ENCODE measurements at regions not wholly inside any gene's neighbourhood (a gene's known extent, or its start where the extent isn't known, plus 50 kb on each side); places are given as distances from the start of the nearest gene placed in this dataset. TPM values are rescaled to one million over a fixed set of nuclear protein-coding genes. Genes with fewer than 3 reads are reported as not detected.

DNA sequence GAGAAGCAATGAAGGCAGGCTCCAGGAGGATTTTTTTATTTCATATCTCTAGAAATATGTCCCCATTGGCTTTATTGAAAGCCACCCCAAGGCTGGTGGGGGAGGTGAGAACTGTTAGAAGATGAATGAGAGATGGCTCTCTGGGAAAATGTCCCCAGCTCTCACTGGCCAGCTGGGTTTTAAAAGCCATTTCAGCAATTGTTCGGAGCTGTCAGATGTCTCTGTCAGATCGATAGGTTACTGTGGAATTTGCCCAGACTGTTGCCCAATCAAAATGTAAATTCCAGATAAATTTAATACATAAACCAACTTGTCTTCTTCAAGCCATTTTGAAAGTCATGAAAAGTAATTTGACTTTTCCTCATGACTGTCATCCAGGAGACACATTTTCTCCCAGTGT lies 67.0 kb upstream of the BRINP1 start:
- H3K27ac ChIP-seq, result no peak overlapping the region
- no peaks in the 10 kb centered on the region for H3K4me1 ChIP-seq (replicated peaks)
- no peaks in the 10 kb centered on the region for H3K9me3 ChIP-seq
- H3K27me3 ChIP-seq (replicated peaks; ENCODE audit: insufficient read depth), result no peaks in the 10 kb centered on the region
- H3K36me3 ChIP-seq, result no peaks in the 10 kb centered on the region
- H3K4me3 ChIP-seq, result no peak overlapping the region
- DNase-seq (ENCODE audit: low spot score), result no peak
- TF ChIP-seq POLR2AphosphoS5 (IDR thresholded peaks at IDR 0.05) (no peak), POLR2A (IDR thresholded peaks at IDR 0.05) (no peak)
- TF ChIP-seq, protein P1, sequence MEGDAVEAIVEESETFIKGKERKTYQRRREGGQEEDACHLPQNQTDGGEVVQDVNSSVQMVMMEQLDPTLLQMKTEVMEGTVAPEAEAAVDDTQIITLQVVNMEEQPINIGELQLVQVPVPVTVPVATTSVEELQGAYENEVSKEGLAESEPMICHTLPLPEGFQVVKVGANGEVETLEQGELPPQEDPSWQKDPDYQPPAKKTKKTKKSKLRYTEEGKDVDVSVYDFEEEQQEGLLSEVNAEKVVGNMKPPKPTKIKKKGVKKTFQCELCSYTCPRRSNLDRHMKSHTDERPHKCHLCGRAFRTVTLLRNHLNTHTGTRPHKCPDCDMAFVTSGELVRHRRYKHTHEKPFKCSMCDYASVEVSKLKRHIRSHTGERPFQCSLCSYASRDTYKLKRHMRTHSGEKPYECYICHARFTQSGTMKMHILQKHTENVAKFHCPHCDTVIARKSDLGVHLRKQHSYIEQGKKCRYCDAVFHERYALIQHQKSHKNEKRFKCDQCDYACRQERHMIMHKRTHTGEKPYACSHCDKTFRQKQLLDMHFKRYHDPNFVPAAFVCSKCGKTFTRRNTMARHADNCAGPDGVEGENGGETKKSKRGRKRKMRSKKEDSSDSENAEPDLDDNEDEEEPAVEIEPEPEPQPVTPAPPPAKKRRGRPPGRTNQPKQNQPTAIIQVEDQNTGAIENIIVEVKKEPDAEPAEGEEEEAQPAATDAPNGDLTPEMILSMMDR (IDR thresholded peaks at IDR 0.05), result no peak
- intact Hi-C loops (cut with DNase I), result no loop called here
- WGBS, result 83% methylated on average over 2 of the region's 2 CpGs

DNA sequence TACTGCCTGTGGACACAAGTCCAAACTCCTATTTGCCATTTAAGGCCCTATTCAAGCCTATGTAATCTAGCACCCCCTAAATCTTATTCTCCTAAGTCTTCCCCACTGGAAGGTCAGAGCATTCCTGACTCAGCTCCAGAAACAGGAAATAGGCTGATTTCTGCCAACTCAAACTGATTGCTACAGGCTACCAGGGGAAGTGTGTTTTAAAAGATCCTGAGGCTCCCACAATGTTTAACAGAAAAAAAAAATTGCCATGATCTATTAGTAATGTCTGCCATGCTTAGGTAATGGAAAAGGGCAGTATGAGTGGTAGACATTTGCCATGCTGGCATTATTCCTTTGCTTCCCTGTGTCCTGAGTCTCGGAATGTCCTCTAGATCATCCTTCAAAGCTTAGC lies 65.8 kb upstream of the BRINP1 start:
- TF ChIP-seq, protein P1 (IDR thresholded peaks at IDR 0.05), result no peak
- no peak for TF ChIP-seq POLR2A (IDR thresholded peaks at IDR 0.05)
- TF ChIP-seq POLR2AphosphoS5 (IDR thresholded peaks at IDR 0.05), result no peak
- intact Hi-C loops (cut with DNase I), result no loop called here
- Histone ChIP-seq H3K27ac (no peak overlapping the region), H3K36me3 (no peaks in the 10 kb centered on the region), H3K27me3 (replicated peaks; ENCODE audit: insufficient read depth) (no peaks in the 10 kb centered on the region), H3K9me3 (no peaks in the 10 kb centered on the region), H3K4me1 (replicated peaks) (no peaks in the 10 kb centered on the region), H3K4me3 (no peak overlapping the region)
- 100% methylated on average over 1 of the region's 1 CpG for WGBS
- DNase-seq (ENCODE audit: low spot score), result no peak

DNA sequence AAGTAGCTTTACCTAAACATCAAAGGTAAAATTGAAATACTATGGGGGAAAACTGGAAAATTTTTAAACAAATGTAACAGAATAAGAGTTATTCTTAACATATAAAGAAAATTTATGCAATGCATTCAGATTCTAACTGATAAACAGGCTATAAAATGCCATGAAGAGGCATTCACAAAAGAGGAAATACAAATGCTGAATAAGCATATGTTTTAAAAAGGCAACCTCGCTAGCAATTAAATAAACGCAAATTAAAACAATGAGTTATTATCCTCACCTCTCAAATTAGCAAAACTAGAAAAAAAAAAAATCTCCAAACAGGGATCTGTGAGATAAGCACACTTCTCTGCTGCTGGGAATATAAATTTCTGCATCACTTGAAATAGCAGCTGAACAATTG lies 63.2 kb upstream of the BRINP1 start:
- H3K4me1 ChIP-seq (replicated peaks), result no peaks in the 10 kb centered on the region
- H3K36me3 ChIP-seq, result no peaks in the 10 kb centered on the region
- no peak for DNase-seq (ENCODE audit: low spot score)
- TF ChIP-seq, protein P1 (IDR thresholded peaks at IDR 0.05), result no peak
- TF ChIP-seq POLR2AphosphoS5 (IDR thresholded peaks at IDR 0.05) (no peak), POLR2A (IDR thresholded peaks at IDR 0.05) (no peak)
- 32% methylated on average over 2 of the region's 2 CpGs for WGBS
- H3K4me3 ChIP-seq, result no peak overlapping the region
- no peak overlapping the region for H3K27ac ChIP-seq
- H3K27me3 ChIP-seq (replicated peaks; ENCODE audit: insufficient read depth), result no peaks in the 10 kb centered on the region
- intact Hi-C loops (cut with DNase I), result no loop called here
- H3K9me3 ChIP-seq, result no peaks in the 10 kb centered on the region

DNA sequence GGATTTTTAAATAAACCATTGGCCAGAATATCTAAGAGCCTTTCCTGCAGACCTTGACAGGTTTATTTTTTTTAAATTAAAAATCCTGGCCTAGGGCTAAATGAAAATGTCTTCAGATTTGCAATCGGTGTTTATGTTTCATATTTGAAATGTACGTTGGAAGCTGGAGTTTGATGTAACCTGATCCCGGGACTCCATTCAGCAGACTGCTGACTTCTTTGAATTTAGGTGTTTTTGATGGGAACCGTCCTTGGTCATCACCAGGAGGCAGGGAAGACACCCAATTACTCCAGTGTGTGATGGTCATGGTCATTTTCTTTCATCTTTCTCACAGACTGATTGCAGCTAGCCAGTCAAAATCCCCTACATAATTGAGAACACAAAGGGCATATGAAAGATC lies 60.1 kb upstream of the BRINP1 start:
- intact Hi-C loops (cut with DNase I), result no loop called here
- no peak for TF ChIP-seq POLR2A (IDR thresholded peaks at IDR 0.05)
- TF ChIP-seq, protein P1 (IDR thresholded peaks at IDR 0.05), result no peak
- TF ChIP-seq POLR2AphosphoS5 (IDR thresholded peaks at IDR 0.05), result no peak
- Histone ChIP-seq H3K27ac (no peak overlapping the region), H3K36me3 (no peaks in the 10 kb centered on the region), H3K4me3 (no peak overlapping the region), H3K27me3 (replicated peaks; ENCODE audit: insufficient read depth) (no peaks in the 10 kb centered on the region), H3K9me3 (no peaks in the 10 kb centered on the region), H3K4me1 (replicated peaks) (no peaks in the 10 kb centered on the region)
- no peak for DNase-seq (ENCODE audit: low spot score)
- WGBS, result 60% methylated on average over 4 of the region's 4 CpGs

DNA sequence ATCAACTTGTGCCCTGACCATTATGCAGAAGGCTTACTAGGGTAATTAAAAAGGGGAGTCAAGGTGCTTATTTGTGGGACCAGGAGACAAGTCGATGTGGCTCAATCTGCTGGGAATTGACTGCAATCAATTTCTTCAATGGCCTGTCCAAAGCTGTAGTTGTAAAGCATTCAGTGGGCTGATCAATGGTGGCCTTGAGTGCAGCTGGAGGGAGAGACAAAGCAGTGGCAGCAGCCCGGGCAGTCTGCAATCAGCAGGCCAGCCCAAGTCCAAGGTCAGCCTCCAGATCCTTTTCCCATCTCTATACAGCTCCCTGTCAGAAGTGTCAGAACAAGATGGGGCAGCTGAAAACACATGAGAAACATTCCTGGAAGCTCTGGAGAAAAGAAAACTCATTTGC lies 51.0 kb upstream of the BRINP1 start:
- Histone ChIP-seq H3K4me1 (replicated peaks) (no peaks in the 10 kb centered on the region), H3K9me3 (no peaks in the 10 kb centered on the region), H3K27me3 (replicated peaks; ENCODE audit: insufficient read depth) (no peaks in the 10 kb centered on the region), H3K27ac (no peak overlapping the region), H3K4me3 (no peak overlapping the region), H3K36me3 (no peaks in the 10 kb centered on the region)
- TF ChIP-seq POLR2A (IDR thresholded peaks at IDR 0.05), result no peak
- TF ChIP-seq, protein P1 (IDR thresholded peaks at IDR 0.05), result no peak
- no peak for TF ChIP-seq POLR2AphosphoS5 (IDR thresholded peaks at IDR 0.05)
- no peak for DNase-seq (ENCODE audit: low spot score)
- WGBS, result 46% methylated on average over 2 of the region's 2 CpGs
- intact Hi-C loops (cut with DNase I), result no loop called here

MicroRNAs in the stretch of these regions (microRNA counts, 767-probe panel; counts per million panel counts)
- 0 to 431 counts per million in 2 donors for microRNA hsa-miR-147a

Small RNA genes in the stretch of these regions (microRNA-seq; reads per million reads assigned to microRNA genes)
- gene MIR147A, result not detected

Small RNA genes in the stretch of these regions (small RNA-seq; reads per million reads assigned to genes)
- 0 reads per million in 2 donors for gene MIR147A
